Fibroblast of villous mesenchyme (primary cell): ENCODE measurements at regions not wholly inside any gene's neighbourhood (a gene's known extent, or its start where the extent isn't known, plus 50 kb on each side); places are given as distances from the start of the nearest gene placed in this dataset.

Source experiments
- DNase-seq: peaks from one replicate; pipeline ENCODE4 v3.0.0-alpha.2; 2010; ENCODE audit warnings: low read depth
- H3K4me3 ChIP-seq: 2 replicates; pipeline ENCODE4 v1.5.1; 2011; ENCODE audit warnings: low read depth, mild to moderate bottlenecking, low read length
- CTCF ChIP-seq: IDR thresholded peaks from 2 replicates; pipeline ENCODE4 v1.5.1; 2012; ENCODE audit warnings: low read depth, mild to moderate bottlenecking, low read length; ENCODE audit not compliant: insufficient read depth

- peak; percentile 13 for DNase-seq
- TF ChIP-seq CTCF, result peak; percentile 31
- H3K4me3 ChIP-seq, result no peak overlapping the region
These were observed 307.0 kb downstream of the ARPP21 start for GRCh38 chr3:35946121-35946853.

- H3K4me3 ChIP-seq, result no peak overlapping the region
- TF ChIP-seq CTCF, result peak; percentile 3
- no peak for DNase-seq
These were observed 307.7 kb downstream of the ARPP21 start for GRCh38 chr3:35946854-35947515.

GRCh38 chr3:35950021-35950420, 310.7 kb downstream of the ARPP21 start:
- DNase-seq, result no peak
- TF ChIP-seq CTCF, result no peak
- H3K4me3 ChIP-seq, result no peak overlapping the region

GRCh38 chr3:35954413-35954812, 315.1 kb downstream of the ARPP21 start:
- no peak overlapping the region for H3K4me3 ChIP-seq
- DNase-seq, result no peak
- no peak for TF ChIP-seq CTCF

- H3K4me3 ChIP-seq, result no peak overlapping the region
- TF ChIP-seq CTCF, result peak; percentile 52
- DNase-seq, result peak; percentile 37
These were observed 326.6 kb downstream of the ARPP21 start for GRCh38 chr3:35965908-35966307.

- DNase-seq, result no peak
- TF ChIP-seq CTCF, result no peak
- no peak overlapping the region for H3K4me3 ChIP-seq
These were observed 327.5 kb downstream of the ARPP21 start for GRCh38 chr3:35966629-35967464.
